GM12865 (cell line): ENCODE measurements at regions not wholly inside any gene's neighbourhood (a gene's known extent, or its start where the extent isn't known, plus 50 kb on each side); places are given as distances from the start of the nearest gene placed in this dataset.

Experiments used
- DNase-seq: peaks from one replicate; pipeline ENCODE4 v3.0.0; 2010; ENCODE audit warnings: low read depth
- H3K4me3 ChIP-seq: 2 replicates; pipeline ENCODE4 v1.5.1; 2011; ENCODE audit warnings: mild to moderate bottlenecking, low read depth, low read length, control low read depth
- TF ChIP-seq, protein P1 (sequence below): IDR thresholded peaks from 2 replicates; pipeline ENCODE4 v1.5.1; 2011; ENCODE audit warnings: low read length, control low read depth, low read depth, inconsistent platforms; ENCODE audit not compliant: insufficient read depth; ENCODE audit errors: missing control alignments

DNA sequence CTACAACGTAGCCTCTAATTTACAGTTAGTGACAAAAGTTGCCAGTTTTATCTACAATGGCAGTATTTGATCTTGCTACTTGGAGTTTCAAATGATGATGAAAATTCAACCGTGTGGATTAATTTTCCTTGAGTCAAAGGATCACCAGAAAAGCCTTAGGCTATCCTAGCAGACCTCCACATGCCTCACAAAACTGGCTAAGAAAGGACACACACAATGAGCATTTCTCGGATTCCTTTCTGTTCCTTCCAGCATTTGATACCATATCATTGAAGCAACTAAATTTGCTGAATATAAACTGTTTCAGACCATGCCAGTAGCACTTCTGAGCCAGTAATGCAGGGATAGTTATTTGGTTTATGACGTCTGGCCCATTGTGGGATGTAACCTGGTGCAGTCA lies 587.4 kb upstream of the MDFIC2 start:
- TF ChIP-seq, protein P1, sequence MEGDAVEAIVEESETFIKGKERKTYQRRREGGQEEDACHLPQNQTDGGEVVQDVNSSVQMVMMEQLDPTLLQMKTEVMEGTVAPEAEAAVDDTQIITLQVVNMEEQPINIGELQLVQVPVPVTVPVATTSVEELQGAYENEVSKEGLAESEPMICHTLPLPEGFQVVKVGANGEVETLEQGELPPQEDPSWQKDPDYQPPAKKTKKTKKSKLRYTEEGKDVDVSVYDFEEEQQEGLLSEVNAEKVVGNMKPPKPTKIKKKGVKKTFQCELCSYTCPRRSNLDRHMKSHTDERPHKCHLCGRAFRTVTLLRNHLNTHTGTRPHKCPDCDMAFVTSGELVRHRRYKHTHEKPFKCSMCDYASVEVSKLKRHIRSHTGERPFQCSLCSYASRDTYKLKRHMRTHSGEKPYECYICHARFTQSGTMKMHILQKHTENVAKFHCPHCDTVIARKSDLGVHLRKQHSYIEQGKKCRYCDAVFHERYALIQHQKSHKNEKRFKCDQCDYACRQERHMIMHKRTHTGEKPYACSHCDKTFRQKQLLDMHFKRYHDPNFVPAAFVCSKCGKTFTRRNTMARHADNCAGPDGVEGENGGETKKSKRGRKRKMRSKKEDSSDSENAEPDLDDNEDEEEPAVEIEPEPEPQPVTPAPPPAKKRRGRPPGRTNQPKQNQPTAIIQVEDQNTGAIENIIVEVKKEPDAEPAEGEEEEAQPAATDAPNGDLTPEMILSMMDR = no peak
- no peak for DNase-seq
- no peak overlapping the region for H3K4me3 ChIP-seq

DNA sequence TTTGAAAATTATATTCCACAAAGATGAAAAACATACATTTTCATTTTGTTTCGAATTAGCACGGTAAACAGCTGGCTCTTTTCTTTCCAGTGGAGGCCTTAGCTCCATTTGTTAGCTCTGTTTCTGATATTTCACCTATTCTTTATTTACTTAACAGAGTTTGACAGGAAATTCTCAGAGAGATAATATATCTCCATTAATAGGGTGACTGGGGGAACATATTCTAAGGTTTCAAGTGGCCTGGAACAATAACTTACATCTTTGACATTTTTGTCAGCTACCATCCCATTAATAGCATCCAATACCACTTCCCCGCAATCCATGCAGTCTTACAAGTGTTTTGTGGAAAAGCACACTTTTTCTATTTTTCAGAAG lies 577.6 kb upstream of the MDFIC2 start:
- H3K4me3 ChIP-seq = no peak overlapping the region
- DNase-seq = no peak
- TF ChIP-seq, protein P1 = no peak

DNA sequence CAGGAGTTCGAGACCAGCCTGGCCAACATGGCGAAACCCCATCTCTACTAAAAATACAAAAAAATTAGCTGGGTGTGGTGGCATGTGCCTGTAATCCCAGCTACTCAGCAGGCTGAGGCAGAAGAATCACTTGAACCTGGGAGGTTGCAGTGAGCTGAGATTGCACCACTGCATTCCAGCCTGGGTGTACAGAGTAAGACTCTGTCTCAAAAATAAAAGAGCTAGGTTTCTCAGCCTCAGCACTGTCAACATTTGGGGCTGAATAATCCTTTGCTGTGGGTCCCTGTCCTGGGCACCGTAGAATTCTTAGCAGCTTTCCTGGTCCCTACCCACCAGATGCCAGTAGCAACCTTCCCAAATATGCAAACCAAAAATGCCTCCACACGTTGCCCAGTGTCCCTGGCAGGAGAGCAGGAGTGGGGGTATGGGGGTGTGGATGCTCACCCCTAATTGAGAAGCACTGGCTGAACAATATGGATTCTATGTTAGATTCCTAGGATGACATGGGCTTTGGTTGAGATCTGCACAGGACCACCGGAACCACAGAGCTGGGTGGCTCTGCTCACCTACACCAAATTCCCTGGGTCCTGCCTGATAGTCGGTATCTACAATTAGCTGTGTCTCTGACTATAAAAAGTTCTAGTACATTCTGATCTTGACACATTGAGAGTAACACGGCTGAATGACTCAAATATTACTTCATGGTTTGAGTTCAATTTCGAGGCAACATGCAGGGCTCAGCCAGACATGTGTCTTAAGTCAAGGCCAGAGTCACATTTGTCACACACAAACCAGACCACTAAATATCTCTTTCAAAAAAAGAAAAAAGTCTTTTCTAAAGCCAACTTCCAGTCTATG lies 577.0 kb upstream of the MDFIC2 start:
- no peak overlapping the region for H3K4me3 ChIP-seq
- TF ChIP-seq, protein P1 = no peak
- DNase-seq = no peak

DNA sequence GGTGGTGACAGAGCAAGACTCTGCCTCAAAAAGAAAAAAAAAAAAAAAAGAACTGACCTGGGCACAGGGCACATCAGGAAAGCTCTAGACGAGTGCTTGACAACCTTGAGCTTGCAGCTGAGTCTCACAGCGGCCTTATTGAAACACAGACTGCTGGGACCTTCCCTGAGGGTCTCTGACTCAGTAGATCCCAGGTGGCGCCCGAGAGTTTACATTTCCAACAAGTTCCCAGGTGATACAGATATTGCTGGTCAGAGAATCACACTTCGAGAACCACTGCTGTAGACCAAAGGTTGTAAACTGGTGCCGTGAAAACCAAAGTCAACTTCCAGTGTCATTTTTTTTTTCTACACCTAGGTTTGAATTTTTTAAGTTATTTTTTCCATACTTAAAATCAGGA lies 573.2 kb upstream of the MDFIC2 start:
- DNase-seq = no peak
- no peak overlapping the region for H3K4me3 ChIP-seq
- TF ChIP-seq, protein P1 = no peak

DNA sequence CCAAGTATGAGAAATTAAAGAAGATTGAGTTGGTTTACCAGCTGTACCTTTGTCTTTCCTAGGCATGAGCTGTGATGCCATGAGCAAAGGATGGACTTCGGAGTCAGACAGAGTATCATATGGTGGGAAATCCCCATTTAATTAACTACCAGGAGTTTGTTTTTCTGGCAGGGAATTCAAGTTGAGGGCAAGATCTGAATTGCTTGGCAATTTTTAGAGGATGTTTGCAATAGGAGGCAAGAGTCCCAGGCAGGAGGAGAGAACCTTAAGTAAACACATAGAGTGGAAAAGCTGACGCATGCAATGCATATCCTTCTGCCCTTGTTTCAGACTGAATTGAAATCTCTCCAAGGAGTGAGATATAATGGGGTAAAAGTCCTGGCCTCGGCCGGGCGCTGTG lies 569.7 kb upstream of the MDFIC2 start:
- DNase-seq = no peak
- H3K4me3 ChIP-seq = no peak overlapping the region
- TF ChIP-seq, protein P1 = no peak

DNA sequence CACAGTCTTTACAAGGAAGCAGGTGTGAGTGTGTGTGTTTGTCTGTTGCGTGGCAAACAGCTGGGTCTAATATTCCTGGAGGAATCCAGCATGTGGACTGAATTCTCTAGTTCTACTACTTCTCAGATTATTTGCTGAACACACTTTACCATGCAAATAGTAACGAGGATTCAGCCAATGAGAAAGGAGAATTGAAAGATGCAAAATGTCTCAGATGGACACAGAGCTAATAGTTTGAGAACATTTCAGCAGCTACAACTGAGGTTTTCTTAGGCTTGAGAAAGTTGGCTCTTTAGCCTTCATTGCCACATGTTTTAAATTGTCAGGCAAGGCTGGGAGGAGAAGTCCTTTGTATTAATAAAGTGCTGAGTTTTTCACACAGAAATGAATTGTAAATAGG lies 568.0 kb upstream of the MDFIC2 start:
- TF ChIP-seq, protein P1 = no peak
- H3K4me3 ChIP-seq = no peak overlapping the region
- no peak for DNase-seq

DNA sequence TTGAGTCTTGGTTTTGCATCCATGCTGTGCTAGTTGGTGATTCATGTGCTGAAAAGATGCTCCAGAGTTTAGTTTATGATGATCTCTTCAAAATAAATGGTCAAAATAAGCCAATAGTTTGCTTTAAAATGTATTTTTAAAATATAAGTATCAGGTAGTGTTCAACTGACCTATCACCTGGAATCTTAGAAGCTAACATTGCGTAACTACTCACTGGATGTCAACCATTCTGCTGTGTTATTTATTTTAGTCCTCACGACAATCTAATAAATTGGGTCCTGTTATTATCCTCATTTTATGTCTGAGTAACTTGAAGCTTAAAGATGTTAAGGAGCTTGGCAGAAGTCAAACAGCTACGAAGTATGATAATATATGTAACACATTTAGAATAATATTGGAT lies 563.7 kb upstream of the MDFIC2 start:
- no peak for DNase-seq
- TF ChIP-seq, protein P1 = no peak
- no peak overlapping the region for H3K4me3 ChIP-seq
